NCI-H2196 (cell line): ENCODE measurements at regions not wholly inside any gene's neighbourhood (a gene's known extent, or its start where the extent isn't known, plus 50 kb on each side); places are given as distances from the start of the nearest gene placed in this dataset.
"Not testable (repeated sequence)": the region's sequence is repeated elsewhere in the genome, so short reads cannot be mapped to it uniquely, and the experiment has no call there.

Experiments
- DNase-seq: peaks from one replicate; lab custom pipeline; 2025; ENCODE audit not compliant: unreplicated experiment; lab: John Stamatoyannopoulos, UW

DNA sequence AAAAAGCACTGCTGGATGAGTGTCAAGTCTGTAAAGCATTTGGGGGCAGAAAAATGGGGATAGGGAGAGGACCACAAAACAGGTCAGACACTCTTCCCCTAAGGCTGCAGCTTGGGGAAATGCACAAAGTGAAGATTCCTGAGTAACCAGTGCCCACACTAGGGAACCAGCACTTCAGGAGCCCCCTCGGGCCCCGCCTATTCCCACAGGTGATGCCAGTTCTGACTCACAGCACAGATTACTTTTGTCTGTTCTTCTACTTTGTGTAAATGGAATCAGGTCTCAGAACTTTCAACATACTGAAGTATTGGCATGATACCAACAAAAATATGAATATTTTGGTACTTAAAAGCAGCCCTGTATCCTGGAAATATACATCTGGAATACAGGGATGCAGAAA is 112.5 kb downstream of the ADRA2C start:
- DNase-seq, result no peak

DNA sequence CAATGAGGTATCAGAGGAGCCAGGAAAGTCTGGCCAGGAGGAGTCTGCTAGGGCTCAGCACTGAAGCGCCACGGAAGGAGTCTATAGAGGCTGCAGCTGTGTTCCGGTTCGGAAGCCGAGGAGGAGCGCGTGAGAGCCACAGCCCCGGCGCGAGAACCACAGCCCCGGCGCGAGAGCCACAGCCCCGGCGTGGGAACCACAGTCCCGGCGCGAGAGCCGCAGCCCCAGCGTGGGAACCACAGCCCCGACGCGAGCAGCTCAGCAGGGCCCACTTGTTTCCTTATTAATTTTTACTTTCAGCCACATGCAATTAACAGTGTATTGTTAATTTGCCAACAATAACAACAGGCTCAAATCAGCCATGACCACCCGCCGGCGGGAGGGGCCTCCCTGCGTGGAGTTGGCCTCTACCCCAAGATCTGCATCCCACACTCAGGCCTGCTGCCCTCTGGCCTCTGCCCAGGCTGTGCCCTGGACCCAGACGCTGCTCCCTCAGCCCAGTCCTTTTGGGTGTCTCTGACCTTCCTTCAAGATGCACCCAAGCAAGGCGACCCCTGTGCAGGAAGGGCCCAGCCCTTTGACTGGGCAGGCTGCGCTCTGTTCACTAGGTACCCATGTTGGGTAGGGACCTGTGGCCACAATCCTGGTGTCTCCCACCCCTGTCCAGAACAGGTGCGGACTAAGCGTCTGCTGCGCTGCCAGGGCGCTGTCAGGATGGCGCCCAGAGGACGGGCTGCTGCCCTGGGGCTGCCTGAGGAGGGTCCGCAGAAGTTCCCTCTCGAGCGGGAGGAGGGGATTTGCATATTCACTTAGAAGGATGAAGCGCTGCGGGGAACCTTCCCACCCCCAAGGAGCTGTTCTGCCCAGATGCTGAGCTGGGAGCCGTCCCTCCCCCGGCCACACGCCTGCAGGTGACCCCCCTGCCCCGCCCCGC is 113.8 kb downstream of the ADRA2C start:
- DNase-seq, result no peak

DNA sequence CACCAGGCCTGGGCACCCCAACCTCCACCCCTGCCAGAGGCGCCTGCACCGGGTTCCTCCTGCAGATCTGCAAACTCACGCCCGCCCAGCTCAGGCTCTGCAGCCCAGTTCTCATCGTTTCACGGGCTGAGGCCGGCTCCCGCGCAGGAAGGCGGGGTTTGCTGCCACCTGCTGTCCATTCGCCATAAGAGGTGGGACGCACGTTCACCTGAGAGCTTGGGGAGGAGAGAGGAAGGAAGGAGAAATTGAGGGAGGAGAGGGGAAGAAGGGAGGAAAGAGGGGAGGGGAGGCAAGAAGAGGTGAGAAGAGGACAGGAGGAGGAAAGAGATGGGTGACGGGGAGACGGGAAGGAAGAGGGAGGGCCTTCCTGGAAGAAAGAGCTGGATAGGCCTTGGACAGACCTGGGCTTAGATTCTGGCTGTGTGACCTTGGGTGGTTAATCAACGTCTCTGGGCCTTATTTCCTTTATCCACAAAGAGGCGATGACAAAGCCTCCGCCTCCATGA is 114.5 kb downstream of the ADRA2C start:
- peak; percentile 83 for DNase-seq

DNA sequence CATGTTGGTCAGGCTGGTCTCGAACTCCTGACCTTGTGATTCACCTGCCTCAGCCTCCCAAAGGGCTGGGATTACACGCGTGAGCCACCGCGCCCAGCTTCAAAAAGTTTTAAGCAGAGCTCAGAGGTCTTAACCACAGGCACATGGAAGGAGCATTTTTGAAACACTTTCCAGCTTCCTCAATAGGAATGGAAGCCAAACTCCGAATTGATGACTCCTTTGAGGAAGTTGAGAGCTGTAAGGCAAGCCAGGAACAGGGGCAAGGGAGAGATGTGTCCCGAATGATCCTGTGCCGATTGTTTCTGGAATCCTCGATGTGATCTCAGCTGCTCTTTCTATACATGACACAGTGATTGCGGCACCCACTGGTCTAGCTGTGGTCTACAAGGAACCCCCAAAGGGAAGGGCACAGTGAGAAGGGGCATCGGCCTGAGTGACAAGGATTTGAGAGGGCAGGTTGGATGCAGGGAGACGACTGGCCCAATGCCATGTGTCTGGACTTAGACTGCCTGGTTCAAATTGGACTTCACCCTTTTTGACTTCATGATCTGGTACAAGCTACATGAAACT is 116.2 kb downstream of the ADRA2C start:
- DNase-seq, result not testable (repeated sequence)

DNA sequence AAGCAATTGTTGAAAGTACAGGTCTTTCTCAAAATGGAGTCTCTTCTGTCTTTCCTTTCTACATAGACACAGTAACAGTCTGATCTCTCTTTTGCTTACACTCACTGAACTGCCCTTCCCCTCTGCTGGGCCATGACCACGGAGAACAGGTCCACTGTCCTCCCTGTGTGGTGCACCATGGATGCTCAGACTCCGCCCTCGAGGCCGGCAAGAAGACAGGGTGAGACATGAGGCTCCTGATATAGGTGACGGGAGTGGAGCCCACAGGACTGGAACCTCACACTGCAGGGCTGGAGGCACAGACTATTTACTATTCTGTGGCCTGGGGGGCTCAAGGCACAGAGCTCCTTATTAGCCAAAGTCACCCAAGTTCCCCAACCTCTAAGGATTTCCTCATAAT is 118.1 kb downstream of the ADRA2C start:
- DNase-seq, result not testable (repeated sequence)

DNA sequence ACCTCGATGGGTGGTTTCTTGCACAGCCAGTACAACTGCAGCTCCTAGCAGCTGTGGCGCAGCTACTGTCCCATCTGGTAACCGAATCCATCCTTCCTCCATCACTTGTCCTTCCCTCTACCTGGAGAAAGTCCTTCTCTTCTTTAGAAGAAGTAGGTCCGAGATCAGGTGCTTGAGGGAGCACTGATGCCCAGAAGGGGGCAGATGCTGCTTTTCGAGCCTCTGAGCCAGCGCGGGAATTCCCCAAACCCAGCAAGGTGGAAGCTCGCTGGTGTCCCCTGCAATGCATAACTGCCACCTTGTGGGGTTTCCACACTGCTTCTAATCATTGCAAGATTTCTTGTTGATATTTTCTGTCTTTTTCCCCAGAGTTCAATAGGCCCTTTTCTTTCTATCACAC is 127.4 kb downstream of the ADRA2C start:
- DNase-seq, result not testable (repeated sequence)

DNA sequence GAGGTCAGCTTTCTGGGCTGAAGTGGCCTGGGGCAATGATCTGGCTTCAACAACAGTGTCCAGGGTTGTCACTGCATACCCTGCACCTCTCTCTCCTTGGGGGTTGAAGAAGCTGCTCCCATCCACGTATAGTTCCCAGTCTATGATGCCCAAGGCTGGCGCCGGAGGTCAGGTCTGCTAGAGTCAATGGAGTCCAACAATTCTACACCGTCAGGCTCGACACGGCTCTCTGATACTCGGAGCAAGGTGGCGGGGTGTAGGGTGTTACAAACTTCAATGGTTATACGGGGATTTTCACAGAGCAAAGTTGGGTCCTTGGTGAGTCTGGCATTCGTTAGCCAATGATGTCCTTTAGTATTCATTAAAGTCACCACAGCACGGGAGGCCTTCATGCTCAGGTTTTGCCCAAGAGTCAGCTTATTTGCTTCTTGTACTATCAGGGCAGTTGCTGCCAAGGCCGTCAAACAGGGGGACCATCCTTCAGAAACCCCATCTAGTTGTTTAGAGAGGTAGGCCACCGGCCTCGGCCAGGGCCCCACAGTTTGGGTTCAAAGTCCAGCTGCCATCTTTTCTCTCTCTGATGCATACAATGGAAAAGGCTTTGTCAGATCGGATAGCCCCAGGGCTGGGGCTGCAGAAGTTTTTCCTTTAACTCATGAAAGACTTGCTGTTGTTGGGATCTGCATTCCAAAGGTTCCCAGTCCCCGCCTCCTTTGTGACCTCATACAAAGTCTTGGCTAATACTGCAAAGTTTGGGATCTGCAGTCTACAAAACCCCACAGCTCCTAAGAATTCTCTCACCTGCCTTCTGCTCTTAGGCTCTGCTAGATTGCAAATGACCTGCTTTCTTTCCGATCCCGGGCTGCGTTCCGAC is 128.1 kb downstream of the ADRA2C start:
- not testable (repeated sequence) for DNase-seq

DNA sequence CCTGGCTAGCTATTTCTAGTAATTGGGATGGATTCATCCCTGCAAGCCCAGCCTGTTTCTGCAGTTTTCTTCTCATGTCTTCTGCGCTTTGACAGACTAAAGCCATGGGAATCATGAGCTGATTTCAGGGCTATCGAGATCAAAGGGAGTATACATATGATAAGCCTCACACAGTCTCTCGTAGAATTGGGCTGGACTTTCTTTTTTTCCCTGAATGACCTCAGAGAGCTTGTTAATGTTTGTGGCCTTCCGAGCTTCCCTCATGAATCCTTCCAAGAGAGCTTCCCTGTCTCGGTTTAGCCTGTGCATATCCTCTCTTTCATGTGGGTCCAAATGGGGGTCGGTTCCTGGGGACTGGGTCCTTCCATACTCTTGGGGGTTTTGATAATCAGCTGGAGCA is 130.3 kb downstream of the ADRA2C start:
- no peak for DNase-seq

DNA sequence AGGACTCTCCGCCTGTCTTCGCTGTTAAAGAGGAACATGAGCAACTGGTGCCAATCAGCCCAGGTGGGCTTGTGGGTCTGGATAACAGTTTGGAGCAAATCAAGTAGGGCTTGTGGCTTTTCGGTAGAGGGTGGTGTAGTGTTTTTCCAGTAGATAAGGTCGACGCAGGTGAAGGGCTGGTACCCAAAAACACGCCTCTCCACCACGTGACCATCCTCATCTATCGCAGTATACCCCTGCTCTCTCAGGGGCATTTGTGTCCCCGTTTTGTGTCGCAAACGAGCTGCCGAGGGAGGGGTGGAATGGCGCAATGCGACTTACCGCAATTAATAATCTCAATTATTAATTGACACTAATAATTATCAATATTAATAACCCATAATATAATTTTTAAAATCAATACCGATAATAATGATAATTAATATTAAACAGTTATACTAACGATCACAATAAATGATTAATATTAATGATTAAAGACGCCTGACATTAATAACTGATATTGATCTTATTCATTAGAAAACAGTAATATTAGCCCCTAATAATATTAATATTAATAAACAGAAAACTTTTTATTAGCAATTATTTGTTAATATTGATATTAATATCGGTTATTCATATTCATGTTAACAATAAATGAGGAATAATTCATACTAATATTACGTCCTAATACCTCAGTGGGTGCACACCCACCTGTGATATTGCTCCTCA is 130.8 kb downstream of the ADRA2C start:
- DNase-seq, result not testable (repeated sequence)

DNA sequence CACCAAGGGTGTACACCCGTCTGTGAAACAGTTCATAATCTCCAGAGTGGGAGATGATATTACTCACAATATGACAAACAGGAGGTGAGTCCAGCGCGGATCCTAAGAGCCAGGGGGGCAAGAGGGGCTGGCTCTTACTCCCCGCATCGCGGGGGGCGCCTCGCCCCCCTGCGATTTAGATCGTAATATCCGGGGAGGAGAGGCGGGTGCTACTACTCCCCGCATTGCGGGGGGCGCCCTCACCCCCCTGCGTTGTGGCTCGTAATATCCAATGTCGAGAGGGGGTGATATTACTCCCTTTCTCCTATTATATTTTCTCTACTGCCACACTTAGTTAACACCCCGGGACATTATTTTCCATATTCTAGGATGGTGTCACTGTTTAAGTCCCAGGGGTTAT is 131.9 kb downstream of the ADRA2C start:
- DNase-seq, result no peak

DNA sequence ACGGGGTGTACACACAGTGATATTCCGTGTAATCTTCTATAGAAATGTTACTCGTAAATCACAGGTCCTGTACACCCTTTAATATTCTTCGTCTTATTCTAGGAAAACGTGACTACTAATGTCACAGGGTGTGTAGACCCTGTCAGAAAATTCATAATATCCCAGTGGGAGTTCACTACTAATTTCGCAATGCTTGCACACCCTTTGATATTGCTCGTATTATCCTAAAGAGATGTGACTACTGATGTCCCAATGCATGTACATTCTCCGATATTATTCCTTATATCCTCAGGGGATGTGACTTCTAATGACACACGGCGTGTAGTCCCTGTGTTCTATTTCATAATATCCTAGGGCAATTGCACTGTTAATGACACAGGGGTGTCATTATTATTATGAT is 132.7 kb downstream of the ADRA2C start:
- DNase-seq, result not testable (repeated sequence)

DNA sequence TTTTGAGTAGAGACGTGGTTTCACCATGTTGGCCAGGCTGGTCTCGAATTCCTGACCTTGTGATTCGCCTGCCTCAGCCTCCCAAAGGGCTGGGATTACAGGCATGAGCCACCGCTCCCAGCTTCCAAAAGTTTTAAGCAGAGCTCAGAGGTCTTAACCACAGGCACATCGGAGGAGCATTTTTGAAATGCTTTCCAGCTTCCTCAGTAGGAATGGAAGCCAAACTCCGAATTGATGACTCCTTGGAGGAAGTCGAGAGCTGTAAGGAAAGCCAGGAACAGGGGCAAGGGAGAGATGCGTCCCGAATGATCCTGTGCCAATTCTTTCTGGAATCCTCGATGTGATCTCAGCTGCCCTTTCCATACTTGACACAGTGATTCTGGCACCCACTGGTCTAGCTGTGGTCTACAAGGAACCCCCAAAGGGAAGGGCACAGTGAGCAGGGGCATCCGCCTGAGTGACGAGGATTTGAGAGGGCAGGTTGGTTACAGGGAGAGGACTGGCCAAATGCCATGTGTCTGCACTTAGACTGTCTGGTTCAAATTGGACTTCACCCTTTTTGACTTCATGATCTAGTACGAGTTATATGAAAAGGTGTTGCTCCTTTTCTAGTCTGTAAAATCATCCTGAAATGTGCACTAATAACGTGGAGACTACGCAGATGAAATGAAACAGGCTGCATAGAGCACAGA is 138.2 kb downstream of the ADRA2C start:
- DNase-seq, result not testable (repeated sequence)

DNA sequence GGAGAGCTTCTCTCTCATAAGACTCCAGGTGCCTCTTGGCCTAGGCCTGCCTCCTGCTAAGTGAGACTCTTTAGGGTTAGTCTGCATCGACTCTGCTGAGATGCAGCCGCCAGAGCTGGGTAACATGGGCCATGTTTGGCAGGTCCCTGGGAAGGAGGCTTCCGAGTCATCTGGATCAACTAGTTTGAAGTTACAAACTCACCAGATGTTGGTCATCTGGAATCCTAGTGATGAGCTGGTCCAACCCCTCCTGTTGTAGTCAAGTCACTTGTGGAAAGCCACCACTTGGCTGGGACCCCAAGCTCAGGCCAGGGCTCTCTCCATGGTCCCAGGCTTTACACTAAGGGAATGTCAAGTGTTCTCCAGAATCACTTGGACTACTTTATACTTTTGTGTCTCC is 143.4 kb downstream of the ADRA2C start:
- DNase-seq, result not testable (repeated sequence)

DNA sequence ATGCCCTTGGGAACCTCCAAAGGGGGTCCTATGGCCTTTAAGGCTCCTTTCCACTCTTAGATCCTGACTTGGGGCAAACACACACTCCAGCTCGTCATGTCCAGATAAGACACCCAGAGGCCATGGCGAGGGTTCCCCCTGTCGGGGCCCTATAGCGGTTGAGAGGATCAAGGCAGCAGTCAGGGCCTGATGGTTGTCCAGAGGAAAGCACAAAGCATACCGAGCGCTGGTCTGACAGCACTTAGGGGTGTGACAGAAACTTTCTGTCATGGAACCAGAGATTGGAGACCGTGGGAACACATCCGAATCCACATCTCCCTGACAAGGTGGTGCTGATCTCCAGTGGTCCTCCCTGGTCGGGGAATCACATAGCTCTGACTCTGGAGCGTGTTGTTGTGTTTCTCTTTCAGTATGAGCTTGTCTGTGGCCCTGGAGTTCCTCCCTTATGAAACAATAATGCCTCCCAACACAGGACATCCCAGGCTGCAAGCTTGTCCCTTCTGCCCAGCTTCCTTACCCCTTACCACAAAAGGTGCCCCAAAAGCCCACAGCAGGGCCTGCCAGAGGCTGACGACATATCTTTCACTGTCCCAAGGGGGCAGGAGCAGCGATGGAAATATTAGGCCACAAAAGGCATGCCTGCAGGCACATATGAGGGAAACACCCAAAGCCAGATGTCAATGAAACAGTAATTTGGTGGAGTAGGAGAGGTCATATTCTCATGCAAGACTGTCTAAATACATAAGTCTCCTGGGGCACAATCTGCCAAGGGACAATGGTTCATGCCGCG is 144.2 kb downstream of the ADRA2C start:
- DNase-seq, result not testable (repeated sequence)

DNA sequence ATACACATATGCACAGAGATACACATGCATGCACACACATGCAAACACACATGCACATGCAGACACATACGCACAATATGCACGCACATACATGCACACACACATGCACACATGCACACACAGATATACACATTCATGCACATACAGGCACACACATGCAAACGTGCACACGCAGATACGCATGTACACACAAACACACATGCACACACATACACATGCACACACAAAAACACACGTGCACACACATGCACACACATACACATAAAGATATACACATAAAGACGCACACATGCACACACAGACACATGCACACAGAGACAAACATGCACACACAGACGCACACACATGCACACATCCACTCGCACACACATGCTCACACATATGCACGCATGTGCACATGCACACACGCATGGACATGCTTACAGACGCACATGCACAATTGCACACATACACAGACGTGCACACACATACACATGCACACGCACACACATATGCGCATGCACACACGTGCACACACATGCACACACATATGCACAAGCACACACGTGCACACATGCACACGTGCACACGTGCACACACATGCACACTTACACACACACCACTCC is 145.2 kb downstream of the ADRA2C start:
- DNase-seq, result no peak

DNA sequence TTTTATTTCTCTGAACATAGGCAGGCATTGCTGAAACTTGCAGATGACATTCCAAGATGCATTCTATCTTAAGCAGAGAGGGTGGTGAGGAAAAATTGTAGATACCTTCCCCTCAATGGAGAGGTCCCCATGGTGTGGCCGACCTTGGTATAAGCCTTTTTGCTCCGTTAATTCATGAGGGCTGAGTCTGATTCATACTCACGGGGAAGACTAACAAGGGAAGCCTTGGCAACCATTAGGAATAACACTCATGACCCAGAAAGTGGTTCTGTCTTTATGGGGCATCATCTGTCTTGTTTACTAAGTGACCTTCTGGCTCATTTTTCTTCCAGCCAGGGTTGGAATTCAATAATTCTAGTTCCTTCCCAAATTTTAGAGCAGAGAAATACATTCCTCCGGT is 148.3 kb downstream of the ADRA2C start:
- DNase-seq, result not testable (repeated sequence)

DNA sequence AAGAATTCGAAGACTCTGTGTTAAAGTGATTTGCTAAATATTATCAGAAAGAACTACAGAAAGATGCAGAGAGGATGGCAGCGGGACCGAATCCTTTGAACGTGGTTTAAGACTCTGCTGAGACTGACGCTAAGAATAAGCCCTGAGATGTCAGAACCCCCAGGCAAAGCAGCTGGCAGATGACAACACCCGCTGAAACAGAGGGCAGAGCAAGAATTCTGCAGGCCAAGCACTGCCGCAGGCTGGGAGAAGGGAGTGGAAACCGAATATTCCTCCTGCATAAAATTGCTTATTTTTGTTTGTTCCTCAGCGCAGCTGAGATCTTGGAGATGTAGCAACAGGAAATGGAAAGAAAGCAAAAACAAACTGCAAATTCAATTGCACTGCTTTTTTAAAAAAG is 153.3 kb downstream of the ADRA2C start:
- not testable (repeated sequence) for DNase-seq

DNA sequence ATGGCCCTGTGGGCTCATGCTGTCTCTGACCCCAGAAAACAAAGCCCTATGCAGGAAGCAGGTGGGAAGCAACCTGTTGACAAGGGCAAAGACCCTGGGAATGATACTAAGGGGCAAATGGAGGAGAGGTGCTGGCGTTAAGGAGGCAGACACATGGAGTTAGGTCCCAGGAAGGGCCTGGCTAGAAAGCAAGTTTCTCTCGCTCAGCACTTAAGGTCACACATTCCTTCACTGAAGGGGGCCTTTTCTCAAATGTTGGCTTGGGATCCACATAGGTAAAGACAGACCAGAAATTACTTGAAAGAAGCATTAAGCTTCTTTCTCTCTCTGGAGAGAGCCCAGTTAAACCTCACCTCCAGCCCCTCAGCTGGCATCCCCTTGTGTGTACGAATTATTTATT is 155.7 kb downstream of the ADRA2C start:
- not testable (repeated sequence) for DNase-seq

DNA sequence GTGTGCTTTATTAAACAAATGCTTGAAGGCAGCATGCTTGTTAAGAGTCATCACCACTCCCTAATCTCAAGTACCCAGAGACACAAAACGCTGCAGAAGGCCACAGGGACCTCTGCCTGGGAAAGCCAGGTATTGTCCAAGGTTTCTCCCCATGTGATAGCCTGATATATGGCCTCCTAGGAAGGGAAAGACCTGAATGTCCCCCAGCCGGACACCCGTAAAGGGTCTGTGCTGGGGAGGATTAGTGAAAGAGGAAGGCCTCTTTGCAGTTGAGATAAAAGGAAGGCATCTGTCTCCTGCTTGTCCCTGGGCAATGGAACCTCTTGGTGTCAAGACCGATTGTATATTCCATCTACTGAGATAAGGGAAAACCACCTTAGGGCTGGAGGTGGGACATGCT is 159.7 kb downstream of the ADRA2C start:
- not testable (repeated sequence) for DNase-seq
